GM21423 (cell line): ENCODE measurements at regions not wholly inside any gene's neighbourhood (a gene's known extent, or its start where the extent isn't known, plus 50 kb on each side); places are given as distances from the start of the nearest gene placed in this dataset.

Experiments used
- ATAC-seq: cut with Tn5 transposase; IDR thresholded peaks from one replicate; pipeline ENCODE4 v1.9.1; 2021; ENCODE audit warnings: mild to moderate bottlenecking, moderate library complexity; ENCODE audit not compliant: unreplicated experiment

DNA sequence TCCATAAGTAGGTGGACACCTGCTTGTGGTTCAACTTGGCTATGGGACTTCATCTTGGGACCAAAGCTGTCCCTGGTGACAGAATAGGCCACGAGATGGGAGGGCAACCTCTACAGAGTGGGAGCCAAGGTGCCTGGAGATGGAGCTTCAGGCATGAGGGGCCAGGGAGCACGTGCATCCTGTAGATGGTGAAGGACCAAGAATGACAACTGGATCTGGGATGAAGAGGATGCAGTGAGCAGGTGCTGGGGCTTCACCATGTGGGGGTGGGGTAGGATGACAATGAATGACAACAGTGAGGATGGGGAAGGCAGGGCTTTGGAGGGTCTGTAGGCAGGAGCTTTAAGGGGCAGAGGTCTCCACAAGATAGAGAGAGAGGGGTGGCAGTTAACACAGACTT, 372.0 kb upstream of the B3GAT1 start:
- no peak for ATAC-seq

- ATAC-seq: no peak
These were observed 371.2 kb upstream of the B3GAT1 start for GRCh38 chr11:134783234-134783633.

DNA sequence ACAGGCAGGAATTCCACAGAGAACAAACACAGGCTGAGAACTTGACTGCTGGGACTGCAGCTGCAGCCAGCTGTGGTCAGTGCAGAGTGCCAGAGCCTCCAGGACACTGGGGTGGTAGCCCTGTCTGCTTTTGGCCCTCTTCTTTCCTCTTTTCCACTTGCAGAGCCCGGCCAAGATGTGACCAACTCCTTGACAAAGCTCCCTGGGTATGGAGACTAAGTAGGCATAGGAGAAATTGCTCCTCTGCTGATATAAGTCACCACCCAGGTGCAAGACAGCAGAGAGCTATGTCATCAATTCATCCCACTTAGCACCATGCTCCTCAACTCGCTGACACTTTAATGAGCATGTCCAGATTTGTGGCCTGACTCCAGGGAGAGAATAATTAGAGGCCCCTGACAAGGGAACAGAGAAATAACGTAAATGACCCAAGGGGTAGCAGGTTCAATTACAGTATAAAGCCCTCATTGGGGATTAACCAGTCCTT, 369.4 kb upstream of the B3GAT1 start:
- no peak for ATAC-seq

DNA sequence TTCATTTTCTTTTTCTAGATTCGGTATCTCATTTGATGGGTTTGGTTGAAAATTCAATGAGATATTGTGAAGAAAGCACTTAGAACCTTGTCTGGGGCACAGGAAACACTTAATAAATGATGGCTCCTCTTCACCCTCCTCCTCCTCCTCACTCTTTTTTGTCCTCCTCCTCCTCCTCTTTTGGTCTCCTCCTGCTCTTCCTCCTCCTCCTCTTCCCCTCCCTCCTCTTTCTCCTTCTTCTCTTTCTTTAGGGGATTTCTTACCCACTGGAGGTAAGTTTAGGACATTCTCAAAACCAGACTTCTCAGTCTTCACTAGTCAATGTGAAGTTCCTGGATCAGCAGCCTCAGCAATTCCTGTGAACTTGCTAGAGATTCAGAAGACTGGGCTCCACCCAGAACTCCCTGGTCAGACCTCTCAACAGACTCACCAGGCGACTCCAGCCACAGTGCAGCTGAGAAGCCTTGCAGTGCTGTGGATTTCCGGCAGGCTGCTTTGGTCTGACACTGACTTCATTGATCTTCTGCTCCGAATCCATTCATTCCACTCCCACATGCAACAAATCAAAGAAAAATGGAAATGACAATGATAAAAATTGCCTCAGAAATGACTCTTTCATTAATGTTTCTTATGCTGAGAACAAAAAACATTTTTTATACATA, 368.6 kb upstream of the B3GAT1 start:
- no peak for ATAC-seq

GRCh38 chr11:134779179-134779578, 367.1 kb upstream of the B3GAT1 start:
- ATAC-seq: no peak

DNA sequence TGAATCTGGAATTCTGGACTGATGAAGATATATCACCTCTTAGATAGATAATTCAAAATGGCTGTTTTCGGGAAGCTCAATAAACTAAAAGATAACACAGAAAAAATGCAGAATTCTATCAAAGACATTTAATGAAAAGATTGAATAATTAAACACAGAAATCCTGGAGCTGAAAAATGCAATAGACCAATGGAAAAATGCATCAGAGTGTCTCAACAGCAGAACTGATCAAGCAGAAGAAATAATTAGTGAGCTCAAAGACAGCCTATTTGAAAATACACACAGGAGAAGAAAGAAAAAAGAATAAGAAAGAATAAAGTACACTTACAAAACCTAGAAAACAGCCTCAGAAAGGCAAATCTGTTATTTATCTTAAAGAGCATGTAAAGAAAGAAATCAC, 356.4 kb upstream of the B3GAT1 start:
- ATAC-seq: no peak

- no peak for ATAC-seq
These were observed 353.5 kb upstream of the B3GAT1 start for GRCh38 chr11:134765565-134765964.

GRCh38 chr11:134764966-134765365, 352.9 kb upstream of the B3GAT1 start:
- ATAC-seq: no peak

- ATAC-seq: no peak
These were observed 352.3 kb upstream of the B3GAT1 start for GRCh38 chr11:134764367-134764766.

- no peak for ATAC-seq
These were observed 351.0 kb upstream of the B3GAT1 start for GRCh38 chr11:134763030-134763388.

DNA sequence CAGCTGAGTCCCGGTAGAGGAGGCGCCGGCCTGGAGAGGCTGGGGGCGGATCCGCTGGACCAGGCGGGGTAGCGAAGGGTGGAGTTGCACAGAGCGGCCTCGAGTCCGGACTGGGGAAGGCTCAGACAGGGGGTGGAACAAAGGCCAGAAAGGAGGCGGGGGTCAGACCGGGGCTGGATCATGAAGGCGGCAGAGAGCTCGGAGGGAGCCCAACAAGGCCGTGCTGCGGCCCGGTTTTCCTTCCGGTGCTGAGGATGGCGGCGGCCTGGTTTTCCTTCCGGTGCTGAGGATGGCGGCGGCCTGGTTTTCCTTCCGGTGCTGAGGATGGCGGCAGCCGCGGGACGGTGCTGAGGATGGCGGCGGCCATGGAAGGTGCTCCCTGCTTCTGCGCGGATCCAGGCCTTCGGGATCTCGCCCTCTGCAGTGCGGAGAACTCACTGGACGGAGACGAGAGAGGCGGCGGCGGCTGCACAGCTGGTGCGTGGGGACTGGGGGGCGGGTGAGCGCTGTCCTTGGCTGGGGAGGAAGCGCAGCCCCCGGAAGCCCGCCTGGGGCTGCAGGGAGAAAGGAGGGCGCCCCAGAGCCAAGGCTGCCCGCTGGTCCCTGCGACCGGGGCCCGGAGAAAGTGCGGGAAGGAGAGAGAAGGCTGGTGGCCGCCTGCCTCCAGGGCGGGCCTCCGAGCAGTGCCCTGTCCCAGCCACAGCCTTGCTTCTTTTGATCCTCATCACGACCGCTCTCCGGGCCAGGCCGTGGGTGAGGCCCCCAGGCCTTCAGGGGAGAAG, 350.4 kb upstream of the B3GAT1 start:
- no peak for ATAC-seq

DNA sequence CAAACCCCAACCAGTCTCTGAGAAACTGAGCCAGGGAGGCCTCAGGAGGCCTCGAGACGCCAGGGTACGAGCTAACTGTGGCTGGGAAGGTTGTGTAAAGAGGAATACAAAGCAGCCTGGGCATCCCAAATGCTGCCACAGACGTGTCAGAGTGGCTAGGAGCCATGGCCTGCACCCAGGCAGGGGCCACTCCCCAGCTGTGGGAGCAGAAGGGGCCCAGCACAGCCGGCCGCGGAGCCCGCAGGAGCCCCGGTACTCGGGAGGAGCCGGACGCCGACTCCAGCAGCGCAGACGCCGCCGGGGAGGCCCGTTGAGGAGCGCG, 349.8 kb upstream of the B3GAT1 start:
- no peak for ATAC-seq

GRCh38 chr11:134761386-134761785, 349.3 kb upstream of the B3GAT1 start:
- ATAC-seq: no peak

- no peak for ATAC-seq
These were observed 348.9 kb upstream of the B3GAT1 start for GRCh38 chr11:134760957-134761356.

GRCh38 chr11:134760299-134760698, 348.3 kb upstream of the B3GAT1 start:
- no peak for ATAC-seq

DNA sequence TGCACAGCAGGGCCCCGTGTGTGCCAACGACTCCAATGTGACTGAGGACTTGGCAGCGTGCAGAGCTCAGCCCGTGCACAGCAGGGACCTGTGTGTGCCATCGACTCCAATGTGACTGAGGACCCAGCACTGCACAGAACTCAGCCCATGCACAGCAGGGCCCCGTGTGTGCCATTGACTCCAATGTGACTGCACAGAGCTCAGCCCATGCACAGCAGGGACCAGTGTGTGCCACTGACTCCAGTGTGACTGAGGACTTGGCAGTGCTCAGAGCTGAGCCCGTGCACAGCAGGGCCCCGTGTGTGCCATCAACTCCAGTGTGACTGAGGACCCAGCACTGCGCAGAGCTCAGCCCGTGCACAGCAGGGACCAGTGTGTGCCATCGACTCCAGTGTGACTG, 347.8 kb upstream of the B3GAT1 start:
- no peak for ATAC-seq

GRCh38 chr11:134759274-134759673, 347.2 kb upstream of the B3GAT1 start:
- no peak for ATAC-seq

GRCh38 chr11:134758342-134758931, 346.4 kb upstream of the B3GAT1 start:
- no peak for ATAC-seq

- no peak for ATAC-seq
These were observed 345.6 kb upstream of the B3GAT1 start for GRCh38 chr11:134757633-134758032.

DNA sequence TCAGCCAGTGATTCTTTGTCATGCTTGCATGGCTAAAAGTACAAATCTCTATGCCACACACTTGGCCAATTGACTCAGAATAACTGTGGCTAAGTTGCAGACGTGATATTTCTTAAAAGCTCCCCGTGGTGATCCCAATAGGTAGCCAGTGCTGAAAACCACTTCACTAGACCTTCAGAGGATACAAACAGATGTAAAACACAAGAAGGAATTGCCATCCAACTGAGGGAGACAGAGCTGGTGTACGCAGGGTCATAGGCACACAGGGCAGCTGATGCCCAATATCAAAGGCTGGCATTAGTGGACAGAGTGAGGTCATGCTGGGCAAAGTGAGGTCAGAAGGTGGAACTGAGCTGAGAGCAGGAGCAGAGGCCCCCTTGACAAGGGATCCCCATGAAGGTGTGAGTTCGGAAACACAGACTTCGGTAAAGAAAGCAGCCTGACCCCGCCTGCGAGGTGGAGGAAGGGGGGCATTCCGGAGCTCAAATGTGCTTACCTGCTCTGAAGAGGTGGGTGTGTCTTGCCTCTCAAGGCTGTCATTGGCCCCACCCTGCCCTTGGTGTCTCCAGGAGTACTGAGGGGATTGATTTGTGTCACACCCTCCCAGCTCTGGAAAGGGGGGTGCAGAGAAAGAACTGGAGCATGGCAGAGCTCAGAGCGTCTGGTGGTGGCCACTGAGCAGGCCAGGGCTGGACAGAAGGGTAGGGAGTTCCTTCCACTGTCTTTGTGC, 344.9 kb upstream of the B3GAT1 start:
- no peak for ATAC-seq

DNA sequence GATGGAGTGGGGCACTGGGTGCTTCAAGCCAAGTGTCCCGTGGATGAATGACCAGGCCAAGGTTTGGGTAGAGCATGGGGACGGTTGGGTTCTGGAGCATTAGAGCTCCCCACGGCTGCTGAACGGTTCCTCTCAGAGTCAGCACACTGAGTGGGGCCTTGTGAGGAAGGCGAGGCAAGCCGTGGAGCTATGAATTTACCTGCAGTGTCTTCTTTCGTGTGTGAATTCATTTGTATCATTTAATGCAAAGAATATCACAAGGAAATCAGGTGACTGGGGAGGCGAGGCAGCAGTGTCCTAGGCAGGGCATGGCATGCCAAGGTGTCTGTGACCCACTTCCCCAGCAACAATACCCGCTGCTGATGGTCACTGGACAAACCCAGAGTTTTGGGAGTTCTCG, 343.5 kb upstream of the B3GAT1 start:
- ATAC-seq: no peak
